ENCODE measurements at regions not wholly inside any gene's neighbourhood (a gene's known extent, or its start where the extent isn't known, plus 50 kb on each side); places are given as distances from the start of the nearest gene placed in this dataset.

DNA sequence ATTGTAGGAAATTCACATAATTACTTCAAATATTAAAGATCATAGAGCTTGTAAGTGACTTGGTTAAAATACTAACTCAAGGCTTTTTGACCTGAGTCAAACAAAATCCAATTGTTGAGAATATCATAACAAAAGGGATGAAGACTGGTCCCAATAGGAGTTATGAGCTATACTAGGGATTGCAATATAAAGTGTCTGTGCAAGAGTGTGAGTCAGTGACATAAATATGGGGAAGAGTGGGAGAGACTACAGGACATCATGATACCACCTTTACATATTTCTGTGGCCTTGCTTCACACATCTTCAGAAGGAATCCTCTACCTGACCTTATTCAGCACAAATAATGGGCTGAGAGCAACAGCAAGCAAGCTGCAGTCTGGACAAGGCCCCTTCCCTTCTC, 180.9 kb upstream of the SLC24A2 start:
- peak in 1 of 2 donors; percentile 36 for DNase-seq (ENCODE audit: low read depth in 1 of 2, low spot score in 1 of 2)
- no peak overlapping the region for H3K4me3 ChIP-seq
- H3K27me3 ChIP-seq, result no peaks in the 10 kb centered on the region
- no peaks in the 10 kb centered on the region for H3K36me3 ChIP-seq
- H3K4me1 ChIP-seq (ENCODE audit: low read depth), result peaks cover 5% of the 10 kb centered on the region
- H3K9me3 ChIP-seq (ENCODE audit: low read depth), result peaks cover 3% of the 10 kb centered on the region
- no peak overlapping the region for H3K27ac ChIP-seq
- TF ChIP-seq, protein P1, sequence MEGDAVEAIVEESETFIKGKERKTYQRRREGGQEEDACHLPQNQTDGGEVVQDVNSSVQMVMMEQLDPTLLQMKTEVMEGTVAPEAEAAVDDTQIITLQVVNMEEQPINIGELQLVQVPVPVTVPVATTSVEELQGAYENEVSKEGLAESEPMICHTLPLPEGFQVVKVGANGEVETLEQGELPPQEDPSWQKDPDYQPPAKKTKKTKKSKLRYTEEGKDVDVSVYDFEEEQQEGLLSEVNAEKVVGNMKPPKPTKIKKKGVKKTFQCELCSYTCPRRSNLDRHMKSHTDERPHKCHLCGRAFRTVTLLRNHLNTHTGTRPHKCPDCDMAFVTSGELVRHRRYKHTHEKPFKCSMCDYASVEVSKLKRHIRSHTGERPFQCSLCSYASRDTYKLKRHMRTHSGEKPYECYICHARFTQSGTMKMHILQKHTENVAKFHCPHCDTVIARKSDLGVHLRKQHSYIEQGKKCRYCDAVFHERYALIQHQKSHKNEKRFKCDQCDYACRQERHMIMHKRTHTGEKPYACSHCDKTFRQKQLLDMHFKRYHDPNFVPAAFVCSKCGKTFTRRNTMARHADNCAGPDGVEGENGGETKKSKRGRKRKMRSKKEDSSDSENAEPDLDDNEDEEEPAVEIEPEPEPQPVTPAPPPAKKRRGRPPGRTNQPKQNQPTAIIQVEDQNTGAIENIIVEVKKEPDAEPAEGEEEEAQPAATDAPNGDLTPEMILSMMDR (IDR thresholded peaks at IDR 0.05; ENCODE audit: low read depth, low read length), result no peak

DNA sequence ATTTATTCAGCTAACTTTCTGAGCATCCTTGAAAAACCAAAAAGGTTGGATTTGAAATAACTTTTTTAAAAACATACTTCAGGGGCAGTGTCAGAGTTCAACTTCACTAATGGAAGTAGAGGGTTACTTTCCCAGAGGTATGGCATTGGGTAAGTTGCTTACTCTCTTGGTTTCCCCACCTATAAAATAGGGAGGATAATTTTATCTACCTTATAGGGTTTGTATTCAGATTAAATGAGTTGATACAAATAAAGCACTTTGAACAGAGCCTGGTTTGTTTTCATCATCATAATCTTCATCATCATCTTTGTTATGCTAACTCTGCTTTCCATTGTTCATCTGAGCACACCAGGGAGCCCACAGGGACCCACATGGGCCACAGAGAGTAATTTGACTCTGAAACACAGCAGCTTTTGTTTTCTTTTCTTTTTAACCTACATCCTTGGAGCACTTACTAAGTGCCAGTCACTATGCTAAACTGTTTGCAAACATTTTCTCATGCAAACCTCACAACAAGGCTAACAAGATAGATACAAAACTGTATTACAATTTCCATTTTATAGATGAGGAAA, 179.1 kb upstream of the SLC24A2 start:
- Histone ChIP-seq H3K27ac (no peak overlapping the region), H3K4me1 (ENCODE audit: low read depth) (peaks cover 5% of the 10 kb centered on the region), H3K9me3 (ENCODE audit: low read depth) (no peaks in the 10 kb centered on the region), H3K4me3 (no peak overlapping the region), H3K27me3 (no peaks in the 10 kb centered on the region), H3K36me3 (no peaks in the 10 kb centered on the region)
- no peak for DNase-seq (ENCODE audit: low read depth in 1 of 2, low spot score in 1 of 2)
- TF ChIP-seq, protein P1 (IDR thresholded peaks at IDR 0.05; ENCODE audit: low read depth, low read length), result no peak

DNA sequence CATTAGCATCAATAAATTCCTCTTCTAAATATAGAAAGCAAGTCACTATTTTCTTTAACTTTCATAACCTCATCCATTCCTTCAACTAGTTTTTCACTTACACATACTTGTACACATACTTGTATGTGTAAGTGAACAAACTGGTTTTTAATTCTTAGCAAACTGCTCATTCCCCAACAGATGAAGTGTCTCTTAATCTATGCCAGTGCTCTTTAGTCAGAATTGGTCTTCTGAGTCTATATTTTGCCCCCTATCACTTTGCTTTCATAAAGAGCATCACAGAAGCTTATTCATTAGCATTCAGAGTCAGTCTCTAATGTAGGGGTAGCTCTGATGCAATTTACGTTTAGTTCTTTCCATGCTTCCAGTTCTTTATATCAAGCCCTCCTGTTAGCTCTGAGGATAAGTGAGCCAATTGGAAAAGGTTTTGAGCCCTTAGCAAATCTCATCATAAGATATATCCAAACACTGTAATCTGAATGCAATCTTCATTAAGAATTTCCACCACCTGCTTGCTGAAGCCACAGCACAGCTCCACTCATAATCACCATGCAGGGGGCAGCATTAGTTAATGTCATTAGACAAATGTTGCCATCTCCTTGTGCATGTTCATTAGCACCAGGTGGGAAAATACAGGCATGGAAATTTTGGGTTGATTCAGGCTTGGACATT, 178.5 kb upstream of the SLC24A2 start:
- H3K27me3 ChIP-seq, result no peaks in the 10 kb centered on the region
- TF ChIP-seq, protein P1 (IDR thresholded peaks at IDR 0.05; ENCODE audit: low read depth, low read length), result no peak
- no peak overlapping the region for H3K4me3 ChIP-seq
- DNase-seq (ENCODE audit: low read depth in 1 of 2, low spot score in 1 of 2), result no peak
- H3K27ac ChIP-seq, result no peak overlapping the region
- H3K36me3 ChIP-seq, result no peaks in the 10 kb centered on the region
- no peaks in the 10 kb centered on the region for H3K9me3 ChIP-seq (ENCODE audit: low read depth)
- peaks cover 5% of the 10 kb centered on the region for H3K4me1 ChIP-seq (ENCODE audit: low read depth)

GRCh38 chr9:19965336-19965735, 176.5 kb upstream of the SLC24A2 start:
- Histone ChIP-seq H3K27ac (no peak overlapping the region), H3K9me3 (ENCODE audit: low read depth) (no peaks in the 10 kb centered on the region), H3K4me3 (no peak overlapping the region), H3K4me1 (ENCODE audit: low read depth) (peaks cover 5% of the 10 kb centered on the region), H3K36me3 (no peaks in the 10 kb centered on the region), H3K27me3 (no peaks in the 10 kb centered on the region)
- peak in 1 of 2 donors; percentile 10 for DNase-seq (ENCODE audit: low read depth in 1 of 2, low spot score in 1 of 2)
- TF ChIP-seq, protein P1 (IDR thresholded peaks at IDR 0.05; ENCODE audit: low read depth, low read length), result no peak

GRCh38 chr9:19947996-19948395, 159.2 kb upstream of the SLC24A2 start:
- H3K9me3 ChIP-seq (ENCODE audit: low read depth), result no peaks in the 10 kb centered on the region
- H3K36me3 ChIP-seq, result no peaks in the 10 kb centered on the region
- no peak overlapping the region for H3K27ac ChIP-seq
- H3K27me3 ChIP-seq, result no peaks in the 10 kb centered on the region
- H3K4me1 ChIP-seq (ENCODE audit: low read depth), result no peaks in the 10 kb centered on the region
- H3K4me3 ChIP-seq, result no peak overlapping the region
- DNase-seq (ENCODE audit: low read depth in 1 of 2, low spot score in 1 of 2), result peak in 1 of 2 donors; percentile 38
- TF ChIP-seq, protein P1 (IDR thresholded peaks at IDR 0.05; ENCODE audit: low read depth, low read length), result no peak
